Stimulated activated naive CD8-positive, alpha-beta T cell treated with anti-CD3 and anti-CD28 coated beads, Interleukin-15, amount 100 ng/mL, for 72 hours (primary cell): ENCODE measurements at regions not wholly inside any gene's neighbourhood (a gene's known extent, or its start where the extent isn't known, plus 50 kb on each side); places are given as distances from the start of the nearest gene placed in this dataset.
A peak's percentile ranks its signal among the peaks of the same experiment; 100 is the strongest.
"Not testable (repeated sequence)": the region's sequence is repeated elsewhere in the genome, so short reads cannot be mapped to it uniquely, and the experiment has no call there.

ENCODE experiments used
- ATAC-seq: fragments of 150-1000 bp; cut with Tn5 transposase; 2 replicates; pipeline ENCODE4 v1.10.0; 2021; ENCODE audit warnings: mild to moderate bottlenecking, moderate library complexity
- DNase-seq, 2 donors: peaks; one replicate each; pipeline ENCODE4 v3.0.0; 2021 to 2022
- H3K27ac Mint-ChIP-seq, 2 donors: one replicate each; pipeline ENCODE4 v1.8.0; 2022; ENCODE audit warnings: mild to moderate bottlenecking in 2 of 2, mixed read lengths in 2 of 2, moderate library complexity in 2 of 2
- H3K27me3 Mint-ChIP-seq: one replicate; pipeline ENCODE4 v1.8.0; 2022; ENCODE audit warnings: mixed read lengths
- H3K4me1 Mint-ChIP-seq: one replicate; pipeline ENCODE4 v1.8.0; 2022; ENCODE audit warnings: mild to moderate bottlenecking, mixed read lengths
- H3K4me3 Mint-ChIP-seq, 2 donors: one replicate each; pipeline ENCODE4 v1.8.0; 2022; ENCODE audit warnings: mild to moderate bottlenecking in 2 of 2, mixed read lengths in 2 of 2, moderate library complexity in 1 of 2
- H3K9me3 Mint-ChIP-seq, 2 donors: one replicate each; pipeline ENCODE4 v1.8.0; 2022; ENCODE audit warnings: mixed read lengths in 2 of 2

GRCh38 chr5:147095740-147096139 is 139.1 kb upstream of the STK32A start:
- no peak for DNase-seq
- ATAC-seq, result no peak
- Mint-ChIP-seq H3K27ac (no peak overlapping the region), H3K4me3 (no peak overlapping the region), H3K9me3 (no peaks in the 10 kb centered on the region), H3K4me1 (no peaks in the 10 kb centered on the region), H3K27me3 (no peaks in the 10 kb centered on the region)

- Mint-ChIP-seq H3K27ac (no peak overlapping the region), H3K9me3 (no peaks in the 10 kb centered on the region), H3K4me3 (no peak overlapping the region), H3K27me3 (no peaks in the 10 kb centered on the region), H3K4me1 (no peaks in the 10 kb centered on the region)
- peak in 1 of 2 donors; percentile 6 for DNase-seq
- ATAC-seq, result no peak
Observed at GRCh38 chr5:147098233-147098790, 136.5 kb upstream of the STK32A start.

GRCh38 chr5:147101659-147102369 is 133.0 kb upstream of the STK32A start:
- Mint-ChIP-seq H3K4me3 (no peak overlapping the region), H3K9me3 (no peaks in the 10 kb centered on the region), H3K4me1 (no peaks in the 10 kb centered on the region), H3K27me3 (no peaks in the 10 kb centered on the region), H3K27ac (no peak overlapping the region)
- no peak for ATAC-seq
- no peak for DNase-seq

- Mint-ChIP-seq H3K27ac (no peak overlapping the region), H3K4me3 (no peak overlapping the region), H3K4me1 (no peaks in the 10 kb centered on the region), H3K27me3 (no peaks in the 10 kb centered on the region), H3K9me3 (no peaks in the 10 kb centered on the region)
- DNase-seq (no peak), ATAC-seq (no peak)
Observed at GRCh38 chr5:147112899-147113298, 121.9 kb upstream of the STK32A start.

GRCh38 chr5:147113967-147114366 is 120.9 kb upstream of the STK32A start:
- Mint-ChIP-seq H3K4me3 (no peak overlapping the region), H3K4me1 (no peaks in the 10 kb centered on the region), H3K9me3 (no peaks in the 10 kb centered on the region), H3K27me3 (no peaks in the 10 kb centered on the region), H3K27ac (no peak overlapping the region)
- DNase-seq (no peak), ATAC-seq (no peak)

GRCh38 chr5:147139759-147140158 is 95.1 kb upstream of the STK32A start:
- H3K27ac Mint-ChIP-seq, ATAC-seq, H3K4me1 Mint-ChIP-seq, H3K4me3 Mint-ChIP-seq, H3K27me3 Mint-ChIP-seq, DNase-seq: not testable (repeated sequence)
- peaks cover 24 to 48% of the 10 kb centered on the region in 2 donors for H3K9me3 Mint-ChIP-seq

GRCh38 chr5:147140558-147140957 is 94.3 kb upstream of the STK32A start:
- Mint-ChIP-seq H3K9me3 (peaks cover 24 to 47% of the 10 kb centered on the region in 2 donors), H3K4me3 (no peak overlapping the region), H3K4me1 (no peaks in the 10 kb centered on the region), H3K27me3 (no peaks in the 10 kb centered on the region), H3K27ac (no peak overlapping the region)
- ATAC-seq, result no peak
- DNase-seq, result no peak

- H3K4me1 Mint-ChIP-seq, H3K27ac Mint-ChIP-seq, ATAC-seq, H3K27me3 Mint-ChIP-seq, DNase-seq, H3K4me3 Mint-ChIP-seq: not testable (repeated sequence)
- H3K9me3 Mint-ChIP-seq, result peaks cover 24 to 42% of the 10 kb centered on the region in 2 donors
Observed at GRCh38 chr5:147141580-147141979, 93.2 kb upstream of the STK32A start.

- DNase-seq (no peak), ATAC-seq (no peak)
- Mint-ChIP-seq H3K4me3 (no peak overlapping the region), H3K4me1 (no peaks in the 10 kb centered on the region), H3K9me3 (peaks cover 15 to 32% of the 10 kb centered on the region in 2 donors), H3K27me3 (no peaks in the 10 kb centered on the region), H3K27ac (no peak overlapping the region)
Observed at GRCh38 chr5:147143215-147143614, 91.6 kb upstream of the STK32A start.

- Mint-ChIP-seq H3K27me3 (no peaks in the 10 kb centered on the region), H3K4me3 (no peak overlapping the region), H3K27ac (no peak overlapping the region), H3K9me3 (peaks cover 2 to 10% of the 10 kb centered on the region in 2 donors), H3K4me1 (no peaks in the 10 kb centered on the region)
- no peak for ATAC-seq
- no peak for DNase-seq
Observed at GRCh38 chr5:147145328-147145727, 89.5 kb upstream of the STK32A start.

GRCh38 chr5:147148715-147149114 is 86.1 kb upstream of the STK32A start:
- H3K4me1 Mint-ChIP-seq, result no peaks in the 10 kb centered on the region
- ATAC-seq (no peak), DNase-seq (no peak)
- no peak overlapping the region for H3K27ac Mint-ChIP-seq
- H3K27me3 Mint-ChIP-seq, result no peaks in the 10 kb centered on the region
- H3K9me3 Mint-ChIP-seq, result no peaks in the 10 kb centered on the region
- H3K4me3 Mint-ChIP-seq, result no peak overlapping the region

GRCh38 chr5:147152086-147152485 is 82.7 kb upstream of the STK32A start:
- H3K27ac Mint-ChIP-seq, result no peak overlapping the region
- no peak overlapping the region for H3K4me3 Mint-ChIP-seq
- DNase-seq, result no peak
- ATAC-seq, result no peak
- no peaks in the 10 kb centered on the region for H3K27me3 Mint-ChIP-seq
- H3K9me3 Mint-ChIP-seq, result no peaks in the 10 kb centered on the region
- no peaks in the 10 kb centered on the region for H3K4me1 Mint-ChIP-seq

GRCh38 chr5:147154809-147155208 is 80.0 kb upstream of the STK32A start:
- H3K27ac Mint-ChIP-seq, result no peak overlapping the region
- ATAC-seq (no peak), DNase-seq (no peak)
- H3K9me3 Mint-ChIP-seq, result no peaks in the 10 kb centered on the region
- no peaks in the 10 kb centered on the region for H3K27me3 Mint-ChIP-seq
- no peaks in the 10 kb centered on the region for H3K4me1 Mint-ChIP-seq
- no peak overlapping the region for H3K4me3 Mint-ChIP-seq

- no peak overlapping the region for H3K27ac Mint-ChIP-seq
- H3K4me1 Mint-ChIP-seq, result no peaks in the 10 kb centered on the region
- no peaks in the 10 kb centered on the region for H3K9me3 Mint-ChIP-seq
- H3K27me3 Mint-ChIP-seq, result peaks cover 5% of the 10 kb centered on the region
- no peak for ATAC-seq
- no peak overlapping the region for H3K4me3 Mint-ChIP-seq
- DNase-seq, result no peak
Observed at GRCh38 chr5:147156012-147156411, 78.8 kb upstream of the STK32A start.

- no peaks in the 10 kb centered on the region for H3K9me3 Mint-ChIP-seq
- no peak overlapping the region for H3K4me3 Mint-ChIP-seq
- no peak for DNase-seq
- no peak for ATAC-seq
- H3K27me3 Mint-ChIP-seq, result peaks cover 14% of the 10 kb centered on the region
- no peaks in the 10 kb centered on the region for H3K4me1 Mint-ChIP-seq
- H3K27ac Mint-ChIP-seq, result no peak overlapping the region
Observed at GRCh38 chr5:147160902-147161700, 73.7 kb upstream of the STK32A start.

- ATAC-seq, result no peak
- no peak for DNase-seq
- Mint-ChIP-seq H3K4me3 (no peak overlapping the region), H3K4me1 (no peaks in the 10 kb centered on the region), H3K9me3 (no peaks in the 10 kb centered on the region), H3K27me3 (peaks cover 14% of the 10 kb centered on the region), H3K27ac (no peak overlapping the region)
Observed at GRCh38 chr5:147162740-147163139, 72.1 kb upstream of the STK32A start.
